Panc1 (cell line): ENCODE measurements at regions not wholly inside any gene's neighbourhood (a gene's known extent, or its start where the extent isn't known, plus 50 kb on each side); places are given as distances from the start of the nearest gene placed in this dataset.

Experiments
- ATAC-seq: fragments of 200-7000 bp; cut with Tn5 transposase; 2 replicates; pipeline ENCODE4 v1.9.1; 2020; ENCODE audit warnings: mild to moderate bottlenecking, moderate library complexity
- BruUV-seq: library from RNA; stranded (reverse); fragments of 400-500 nt; replicated peaks from 2 replicates; lab custom pipeline; 2021; lab: Mats Ljungman, UMichigan
- CTCF ChIA-PET: fragments of 300-600 bp; sonication (Branson Sonifier 250); formaldehyde crosslinking; loops from one replicate; lab custom pipeline; 2022; ENCODE audit warnings: antibody characterized with exemption; lab: Charles Lee
- POLR2A ChIA-PET: fragments of 300-600 bp; sonication (Branson Sonifier 250); formaldehyde crosslinking; loops from one replicate; lab custom pipeline; 2022; ENCODE audit warnings: antibody characterized with exemption; lab: Charles Lee
- DNase-seq: peaks from one replicate; pipeline ENCODE4 v3.0.0-alpha.2; 2010; ENCODE audit warnings: low read depth, low spot score
- H3K27ac ChIP-seq: 2 replicates; pipeline ENCODE4 v1.5.1; 2011; ENCODE audit warnings: mild to moderate bottlenecking, low read length, inconsistent platforms
- H3K27me3 ChIP-seq: fragments of 200-500 bp; sonication (Bioruptor generic); 2 replicates; pipeline ENCODE4 v1.6.0; 2014; ENCODE audit warnings: low read length, inconsistent platforms; ENCODE audit not compliant: control insufficient read depth, insufficient read depth
- H3K36me3 ChIP-seq: fragments of 200-500 bp; sonication (Bioruptor generic); 2 replicates; pipeline ENCODE4 v1.5.1; 2014; ENCODE audit warnings: inconsistent platforms, mild to moderate bottlenecking, low read length, moderate library complexity; ENCODE audit not compliant: control insufficient read depth, insufficient read depth
- H3K4me1 ChIP-seq: 2 replicates; pipeline ENCODE4 v1.5.1; 2011; ENCODE audit warnings: inconsistent platforms, mild to moderate bottlenecking, low read length, moderate library complexity; ENCODE audit not compliant: control insufficient read depth, insufficient read depth
- H3K4me3 ChIP-seq, 2 experiments: 2 replicates each; pipeline ENCODE4 v1.5.1; 2011 to 2012; ENCODE audit warnings: low read depth in 2 of 2, low read length in 2 of 2, mild to moderate bottlenecking in 2 of 2, inconsistent platforms in 1 of 2, moderate library complexity in 1 of 2
- H3K9me3 ChIP-seq: fragments of 200-500 bp; sonication (Bioruptor generic); 2 replicates; pipeline ENCODE4 v1.5.1; 2014; ENCODE audit warnings: low read depth, mild to moderate bottlenecking, inconsistent platforms, low read length, moderate library complexity; ENCODE audit not compliant: control insufficient read depth, insufficient read depth
- CTCF ChIP-seq: fragments of 450-650 bp; IDR thresholded peaks from 2 replicates; pipeline ENCODE4 v1.5.1; 2017; ENCODE audit warnings: mild to moderate bottlenecking
- POLR2AphosphoS5 ChIP-seq: IDR thresholded peaks from 2 replicates; pipeline ENCODE4 v1.6.1; 2012; ENCODE audit warnings: mild to moderate bottlenecking, low read depth, low read length, moderate library complexity
- REST ChIP-seq, 2 experiments: IDR thresholded peaks; 2 replicates each; pipeline ENCODE4 v1.6.1; 2011 to 2012; ENCODE audit warnings: low read depth in 2 of 2, control low read depth in 1 of 2, low read length in 1 of 2, mild to moderate bottlenecking in 1 of 2, moderate library complexity in 1 of 2; ENCODE audit not compliant: insufficient read depth in 1 of 2
- SIN3A ChIP-seq: IDR thresholded peaks from 2 replicates; pipeline ENCODE4 v1.6.1; 2012; ENCODE audit warnings: low read depth, mild to moderate bottlenecking, low read length, moderate library complexity, borderline replicate concordance; ENCODE audit not compliant: insufficient read depth
- TCF7L2 ChIP-seq: IDR thresholded peaks from 2 replicates; pipeline ENCODE4 v1.6.1; 2011; ENCODE audit warnings: mild to moderate bottlenecking, low read depth, low read length, inconsistent platforms
- in situ Hi-C: cut with HindIII; loops from 2 replicates; pipeline ENCODE4 v1.10.0; 2016; ENCODE audit warnings: low sequenced_read_pairs, low pct_unique_long_range_greater_than_20kb
- intact Hi-C: fragments of 100-400 bp; cut with micrococcal nuclease; formaldehyde crosslinking; loops from one replicate; pipeline ENCODE4 v1.10.0; 2022; ENCODE audit not compliant: unreplicated experiment

GRCh38 chr14:94686511-94687160 lies 74.4 kb downstream of the SERPINA3 start:
- H3K9me3 ChIP-seq: no peaks in the 10 kb centered on the region
- ChIA-PET POLR2A (no interaction called here), CTCF (no interaction called here)

GRCh38 chr14:94685681-94686485 lies 73.7 kb downstream of the SERPINA3 start:
- ChIA-PET CTCF (no interaction called here), POLR2A (no interaction called here)
- no peak for DNase-seq
- in situ Hi-C loops (no loop called here), intact Hi-C loops (loop anchor here (10.0 kb wide), 1 partner anchor 739 kb away; no protein-coding TSS in a partner anchor)
- H3K4me1 ChIP-seq: no peaks in the 10 kb centered on the region
- H3K36me3 ChIP-seq: no peaks in the 10 kb centered on the region
- no peak for TF ChIP-seq REST (IDR thresholded peaks at IDR 0.05; ENCODE audit: insufficient read depth in 1 of 2, low read depth in 2 of 2, low read length in 1 of 2)
- no peak for TF ChIP-seq TCF7L2
- TF ChIP-seq SIN3A: no peak
- no peak for TF ChIP-seq POLR2AphosphoS5
- no peaks in the 10 kb centered on the region for H3K9me3 ChIP-seq
- ATAC-seq: no peak
- no peak overlapping the region for H3K4me3 ChIP-seq
- H3K27ac ChIP-seq: no peak overlapping the region
- no TSS peak for BruUV-seq
- H3K27me3 ChIP-seq: no peaks in the 10 kb centered on the region

More at GRCh38 chr14:94686511-94687160, 74.4 kb downstream of the SERPINA3 start:
- no TSS peak for BruUV-seq
- H3K4me3 ChIP-seq: no peak overlapping the region
- intact Hi-C loops: loop anchor here (10.0 kb wide), 1 partner anchor 738 kb away; no protein-coding TSS in a partner anchor
- ATAC-seq (no peak), DNase-seq (no peak)
- in situ Hi-C loops: no loop called here
- no peaks in the 10 kb centered on the region for H3K36me3 ChIP-seq
- no peaks in the 10 kb centered on the region for H3K4me1 ChIP-seq
- TF ChIP-seq TCF7L2 (no peak), POLR2AphosphoS5 (no peak)
- no peak overlapping the region for H3K27ac ChIP-seq
- H3K27me3 ChIP-seq: no peaks in the 10 kb centered on the region

- intact Hi-C loops: loop anchor here (10.0 kb wide), 1 partner anchor 740 kb away; no protein-coding TSS in a partner anchor
- CTCF ChIA-PET: no interaction called here
- H3K27me3 ChIP-seq: no peaks in the 10 kb centered on the region
Observed at GRCh38 chr14:94685166-94685581, 73.0 kb downstream of the SERPINA3 start.

More at GRCh38 chr14:94685166-94685581, 73.0 kb downstream of the SERPINA3 start:
- H3K4me3 ChIP-seq: no peak overlapping the region
- no peaks in the 10 kb centered on the region for H3K4me1 ChIP-seq
- DNase-seq (no peak), ATAC-seq (0 out of 2 replicates have a peak, but pooled peaks have one; percentile 52)
- POLR2A ChIA-PET: no interaction called here
- H3K36me3 ChIP-seq: no peaks in the 10 kb centered on the region
- BruUV-seq: no TSS peak
- TF ChIP-seq SIN3A: no peak
- no peak for TF ChIP-seq TCF7L2
- peak; percentile 33 for TF ChIP-seq CTCF
- TF ChIP-seq REST (IDR thresholded peaks at IDR 0.05; ENCODE audit: insufficient read depth in 1 of 2, low read depth in 2 of 2, low read length in 1 of 2): no peak
- H3K27ac ChIP-seq: no peak overlapping the region
- no peaks in the 10 kb centered on the region for H3K9me3 ChIP-seq
- in situ Hi-C loops: no loop called here
